MM.1S (cell line): ENCODE measurements at regions not wholly inside any gene's neighbourhood (a gene's known extent, or its start where the extent isn't known, plus 50 kb on each side); places are given as distances from the start of the nearest gene placed in this dataset.

Experiments
- EZH2 ChIP-seq: fragments of 300-600 bp; sonication (generic); optimal IDR thresholded peaks from 2 replicates; pipeline ENCODE3; 2017; ENCODE audit warnings: low read depth, mild to moderate bottlenecking, antibody characterized with exemption, low read length, mixed read lengths
- TF ChIP-seq, protein P1 (sequence below): fragments of 300-600 bp; sonication (generic); IDR thresholded peaks from 2 replicates; pipeline ENCODE4 v1.5.1; 2016; ENCODE audit warnings: antibody characterized with exemption, low read length, mixed read lengths

DNA sequence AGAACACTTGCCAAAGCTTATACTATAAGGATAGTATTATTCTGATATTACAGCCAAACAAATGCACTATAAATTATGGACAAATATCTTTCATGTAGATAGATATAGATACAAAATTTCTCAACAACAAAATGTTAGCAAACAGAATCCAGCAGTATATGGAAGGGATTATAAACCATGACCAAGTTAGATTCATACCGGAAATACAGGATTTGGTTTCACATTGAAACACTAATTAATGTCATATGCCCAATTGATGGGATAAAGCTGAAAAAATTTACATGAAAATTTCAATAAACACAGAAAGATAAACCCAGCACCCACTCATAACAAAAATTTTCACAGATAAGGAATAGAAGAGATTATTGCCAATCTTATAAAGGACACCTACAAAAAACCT is 770.3 kb upstream of the SLC35B3 start:
- TF ChIP-seq, protein P1, sequence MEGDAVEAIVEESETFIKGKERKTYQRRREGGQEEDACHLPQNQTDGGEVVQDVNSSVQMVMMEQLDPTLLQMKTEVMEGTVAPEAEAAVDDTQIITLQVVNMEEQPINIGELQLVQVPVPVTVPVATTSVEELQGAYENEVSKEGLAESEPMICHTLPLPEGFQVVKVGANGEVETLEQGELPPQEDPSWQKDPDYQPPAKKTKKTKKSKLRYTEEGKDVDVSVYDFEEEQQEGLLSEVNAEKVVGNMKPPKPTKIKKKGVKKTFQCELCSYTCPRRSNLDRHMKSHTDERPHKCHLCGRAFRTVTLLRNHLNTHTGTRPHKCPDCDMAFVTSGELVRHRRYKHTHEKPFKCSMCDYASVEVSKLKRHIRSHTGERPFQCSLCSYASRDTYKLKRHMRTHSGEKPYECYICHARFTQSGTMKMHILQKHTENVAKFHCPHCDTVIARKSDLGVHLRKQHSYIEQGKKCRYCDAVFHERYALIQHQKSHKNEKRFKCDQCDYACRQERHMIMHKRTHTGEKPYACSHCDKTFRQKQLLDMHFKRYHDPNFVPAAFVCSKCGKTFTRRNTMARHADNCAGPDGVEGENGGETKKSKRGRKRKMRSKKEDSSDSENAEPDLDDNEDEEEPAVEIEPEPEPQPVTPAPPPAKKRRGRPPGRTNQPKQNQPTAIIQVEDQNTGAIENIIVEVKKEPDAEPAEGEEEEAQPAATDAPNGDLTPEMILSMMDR, result no peak
- TF ChIP-seq EZH2, result no peak
